KMS-11 (cell line): ENCODE measurements at regions not wholly inside any gene's neighbourhood (a gene's known extent, or its start where the extent isn't known, plus 50 kb on each side); places are given as distances from the start of the nearest gene placed in this dataset.

Experiments used
- H2AFZ ChIP-seq: fragments of 200-600 bp; sonication (generic); 2 replicates; pipeline ENCODE4 v1.6.1; 2016; ENCODE audit warnings: antibody characterized with exemption, mixed run types, low read depth
- H3K27ac ChIP-seq: fragments of 200-600 bp; sonication (generic); 2 replicates; pipeline ENCODE4 v1.6.1; 2016; ENCODE audit warnings: mild to moderate bottlenecking, mixed run types
- H3K27me3 ChIP-seq: fragments of 200-600 bp; sonication (generic); 2 replicates; pipeline ENCODE4 v1.6.1; 2017; ENCODE audit warnings: mild to moderate bottlenecking, low read depth, mixed run types, moderate library complexity; ENCODE audit not compliant: insufficient read depth
- H3K36me3 ChIP-seq: fragments of 200-600 bp; sonication (generic); 2 replicates; pipeline ENCODE4 v1.6.1; 2017; ENCODE audit warnings: mild to moderate bottlenecking, mixed run types; ENCODE audit not compliant: insufficient read depth
- H3K4me1 ChIP-seq: fragments of 200-600 bp; sonication (generic); 2 replicates; pipeline ENCODE4 v1.6.1; 2016; ENCODE audit warnings: mild to moderate bottlenecking, low read depth, mixed run types; ENCODE audit not compliant: poor library complexity, severe bottlenecking
- H3K4me2 ChIP-seq: fragments of 200-600 bp; sonication (generic); 2 replicates; pipeline ENCODE4 v1.7.0; 2016; ENCODE audit warnings: mild to moderate bottlenecking, mixed run types
- H3K4me3 ChIP-seq: fragments of 200-600 bp; sonication (generic); IDR thresholded peaks from 2 replicates; pipeline ENCODE4 v1.6.1; 2017; ENCODE audit warnings: low read depth, low read length, mixed read lengths; ENCODE audit not compliant: insufficient read depth
- H3K79me2 ChIP-seq: fragments of 200-600 bp; sonication (generic); 2 replicates; pipeline ENCODE4 v1.6.1; 2016; ENCODE audit warnings: low read depth, mixed run types; ENCODE audit not compliant: insufficient read depth
- H3K9ac ChIP-seq: fragments of 200-600 bp; sonication (generic); 2 replicates; pipeline ENCODE4 v1.6.1; 2016; ENCODE audit warnings: mild to moderate bottlenecking, mixed run types
- H4K20me1 ChIP-seq: fragments of 200-600 bp; sonication (generic); 2 replicates; pipeline ENCODE4 v1.6.1; 2016; ENCODE audit warnings: mild to moderate bottlenecking, mixed run types; ENCODE audit not compliant: insufficient read depth
- TF ChIP-seq, protein P1 (sequence below): fragments of 200-600 bp; sonication (generic); conservative IDR thresholded peaks from 2 replicates; pipeline ENCODE4 v1.6.1; 2017; ENCODE audit warnings: low read depth, mild to moderate bottlenecking, antibody characterized with exemption, low read length, moderate library complexity, mixed read lengths

DNA sequence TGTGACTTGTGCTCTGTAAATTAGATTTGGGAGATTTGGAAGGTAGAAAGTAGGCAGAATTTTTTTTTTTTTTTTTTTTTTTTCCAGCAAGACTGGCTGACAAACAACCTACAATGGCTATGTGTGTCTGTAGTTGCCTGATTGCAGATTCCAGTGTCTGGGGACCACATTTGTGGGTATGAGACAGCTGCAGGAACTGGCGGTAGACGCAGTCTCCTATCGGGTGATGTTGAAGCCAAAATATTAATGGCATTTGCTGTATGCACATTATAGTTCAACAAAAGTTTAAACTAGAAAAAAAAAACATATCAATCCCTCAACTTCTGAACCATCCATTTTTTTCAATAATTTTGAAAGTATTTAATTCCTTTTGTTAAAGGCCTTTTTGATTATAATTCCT, 665.2 kb downstream of the TOX3 start:
- Histone ChIP-seq H3K9ac (no peak overlapping the region), H2AFZ (no peak overlapping the region), H3K36me3 (no peaks in the 10 kb centered on the region), H3K27ac (no peak overlapping the region), H3K4me1 (no peaks in the 10 kb centered on the region), H3K79me2 (no peaks in the 10 kb centered on the region), H3K4me2 (no peak overlapping the region), H3K27me3 (no peaks in the 10 kb centered on the region), H4K20me1 (no peaks in the 10 kb centered on the region), H3K4me3 (no peak overlapping the region)
- TF ChIP-seq, protein P1, sequence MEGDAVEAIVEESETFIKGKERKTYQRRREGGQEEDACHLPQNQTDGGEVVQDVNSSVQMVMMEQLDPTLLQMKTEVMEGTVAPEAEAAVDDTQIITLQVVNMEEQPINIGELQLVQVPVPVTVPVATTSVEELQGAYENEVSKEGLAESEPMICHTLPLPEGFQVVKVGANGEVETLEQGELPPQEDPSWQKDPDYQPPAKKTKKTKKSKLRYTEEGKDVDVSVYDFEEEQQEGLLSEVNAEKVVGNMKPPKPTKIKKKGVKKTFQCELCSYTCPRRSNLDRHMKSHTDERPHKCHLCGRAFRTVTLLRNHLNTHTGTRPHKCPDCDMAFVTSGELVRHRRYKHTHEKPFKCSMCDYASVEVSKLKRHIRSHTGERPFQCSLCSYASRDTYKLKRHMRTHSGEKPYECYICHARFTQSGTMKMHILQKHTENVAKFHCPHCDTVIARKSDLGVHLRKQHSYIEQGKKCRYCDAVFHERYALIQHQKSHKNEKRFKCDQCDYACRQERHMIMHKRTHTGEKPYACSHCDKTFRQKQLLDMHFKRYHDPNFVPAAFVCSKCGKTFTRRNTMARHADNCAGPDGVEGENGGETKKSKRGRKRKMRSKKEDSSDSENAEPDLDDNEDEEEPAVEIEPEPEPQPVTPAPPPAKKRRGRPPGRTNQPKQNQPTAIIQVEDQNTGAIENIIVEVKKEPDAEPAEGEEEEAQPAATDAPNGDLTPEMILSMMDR, result no peak

DNA sequence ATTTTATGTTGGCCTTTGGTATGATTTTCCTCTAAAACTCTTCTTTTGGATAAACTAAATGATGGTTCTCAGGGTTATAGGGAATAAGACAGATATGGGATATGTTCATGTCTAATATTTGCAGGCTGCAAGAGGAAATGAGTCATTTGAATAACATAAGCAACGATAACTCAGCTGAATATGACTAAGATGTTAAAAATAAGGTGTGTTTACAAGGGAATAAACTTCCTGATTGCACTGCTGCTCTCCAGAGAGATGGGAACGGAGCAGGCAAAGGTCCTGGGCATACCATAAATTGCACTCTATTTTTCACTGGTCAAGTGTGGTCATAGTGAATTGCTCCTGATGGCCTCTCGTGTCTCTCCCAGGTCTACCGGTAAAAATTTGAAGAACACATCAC, 666.2 kb downstream of the TOX3 start:
- Histone ChIP-seq H4K20me1 (no peaks in the 10 kb centered on the region), H2AFZ (no peak overlapping the region), H3K4me3 (no peak overlapping the region), H3K79me2 (no peaks in the 10 kb centered on the region), H3K27me3 (no peaks in the 10 kb centered on the region), H3K9ac (no peak overlapping the region), H3K4me2 (no peak overlapping the region), H3K4me1 (no peaks in the 10 kb centered on the region), H3K36me3 (no peaks in the 10 kb centered on the region), H3K27ac (no peak overlapping the region)
- TF ChIP-seq, protein P1, result no peak

DNA sequence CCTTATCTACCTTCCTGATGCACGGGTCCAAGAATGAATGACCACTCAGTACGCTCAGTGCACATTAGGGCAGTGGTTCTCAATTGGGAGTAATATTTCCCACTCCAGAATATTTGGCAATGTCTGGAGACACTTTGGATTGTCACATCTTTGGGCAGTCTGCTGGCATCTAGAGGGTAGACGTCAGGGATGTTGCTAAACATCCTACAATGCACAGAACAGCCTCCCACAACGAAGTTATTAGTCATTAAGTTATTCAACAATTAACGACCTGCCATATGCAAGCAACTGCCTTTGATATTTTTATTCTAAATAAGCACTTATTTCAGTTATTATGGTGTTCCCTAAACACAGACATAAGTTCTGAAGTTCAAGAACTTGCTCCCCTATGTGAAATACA, 669.3 kb downstream of the TOX3 start:
- Histone ChIP-seq H3K27me3 (no peaks in the 10 kb centered on the region), H3K36me3 (no peaks in the 10 kb centered on the region), H3K79me2 (no peaks in the 10 kb centered on the region), H3K4me2 (no peak overlapping the region), H3K4me1 (no peaks in the 10 kb centered on the region), H2AFZ (no peak overlapping the region), H3K9ac (no peak overlapping the region), H3K4me3 (no peak overlapping the region), H4K20me1 (no peaks in the 10 kb centered on the region), H3K27ac (no peak overlapping the region)
- TF ChIP-seq, protein P1, result no peak

DNA sequence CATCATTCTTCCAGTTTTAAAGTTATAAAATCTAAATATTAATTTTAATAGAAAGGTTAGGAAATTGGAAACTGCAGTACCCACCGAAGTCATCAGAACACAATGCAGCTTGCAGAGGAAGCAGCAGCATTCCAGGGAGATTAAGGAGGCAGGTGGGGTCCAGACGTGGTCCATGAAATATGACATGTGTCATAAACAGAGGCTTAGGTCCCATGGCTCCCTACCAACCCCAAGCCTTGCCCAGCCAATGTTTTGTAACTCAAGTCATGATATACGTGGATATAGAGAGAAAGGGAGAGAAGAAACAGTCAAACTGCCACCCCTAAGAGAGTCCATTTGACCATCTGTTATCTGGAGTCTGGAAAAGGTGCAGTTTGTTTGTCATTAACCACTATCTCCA, 670.0 kb downstream of the TOX3 start:
- no peaks in the 10 kb centered on the region for H4K20me1 ChIP-seq
- no peaks in the 10 kb centered on the region for H3K36me3 ChIP-seq
- TF ChIP-seq, protein P1, result no peak
- no peak overlapping the region for H3K27ac ChIP-seq
- H3K4me3 ChIP-seq, result no peak overlapping the region
- no peaks in the 10 kb centered on the region for H3K79me2 ChIP-seq
- no peaks in the 10 kb centered on the region for H3K4me1 ChIP-seq
- no peak overlapping the region for H3K4me2 ChIP-seq
- H2AFZ ChIP-seq, result no peak overlapping the region
- no peak overlapping the region for H3K9ac ChIP-seq
- H3K27me3 ChIP-seq, result no peaks in the 10 kb centered on the region

DNA sequence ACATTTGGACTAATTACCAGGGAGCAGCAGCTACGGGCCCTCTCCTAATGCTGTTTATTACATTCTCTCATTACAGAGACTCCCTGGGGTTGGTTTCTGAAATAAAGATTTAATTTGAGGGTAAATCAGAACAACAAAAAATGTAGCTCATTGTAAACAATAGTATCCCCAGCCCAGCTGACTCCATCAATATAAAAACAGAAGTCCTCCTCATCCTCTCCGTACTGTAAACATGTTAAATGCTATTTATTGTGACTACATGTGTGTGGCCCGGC, 670.4 kb downstream of the TOX3 start:
- no peak overlapping the region for H3K4me2 ChIP-seq
- H4K20me1 ChIP-seq, result no peaks in the 10 kb centered on the region
- no peaks in the 10 kb centered on the region for H3K4me1 ChIP-seq
- H3K79me2 ChIP-seq, result no peaks in the 10 kb centered on the region
- no peak overlapping the region for H2AFZ ChIP-seq
- H3K4me3 ChIP-seq, result no peak overlapping the region
- H3K27me3 ChIP-seq, result no peaks in the 10 kb centered on the region
- H3K9ac ChIP-seq, result no peak overlapping the region
- TF ChIP-seq, protein P1, result no peak
- H3K36me3 ChIP-seq, result no peaks in the 10 kb centered on the region
- H3K27ac ChIP-seq, result no peak overlapping the region
